Posterior vena cava (tissue), 2 donors: ENCODE measurements at regions not wholly inside any gene's neighbourhood (a gene's known extent, or its start where the extent isn't known, plus 50 kb on each side); places are given as distances from the start of the nearest gene placed in this dataset.

ENCODE experiments used
- DNase-seq: peaks from one replicate; pipeline ENCODE4 v3.0.0-alpha.2; 2020; ENCODE audit warnings: low spot score
- intact Hi-C, 2 donors: fragments of 100-400 bp; cut with DNase I; formaldehyde crosslinking; loops; one replicate each; pipeline versions ENCODE4 v1.14.1 to v1.14.2; 2022 to 2023
- donor health status: DM: yes; HTN: yes; CAD: no.
- donor health status: DM: yes; HTN: yes; CAD: no.

- intact Hi-C loops = no loop called here
- DNase-seq = no peak
Measured at GRCh38 chr5:144567421-144567780, 396.7 kb downstream of the KCTD16 start.

- no peak for DNase-seq
- intact Hi-C loops = no loop called here
Measured at GRCh38 chr5:144566747-144567420, 396.2 kb downstream of the KCTD16 start.

GRCh38 chr5:144549580-144549979 lies 378.9 kb downstream of the KCTD16 start:
- no peak for DNase-seq

GRCh38 chr5:144548936-144549335 lies 378.3 kb downstream of the KCTD16 start:
- DNase-seq = no peak
- intact Hi-C loops = no loop called here

More at GRCh38 chr5:144549580-144549979, 378.9 kb downstream of the KCTD16 start:
- intact Hi-C loops = no loop called here

- intact Hi-C loops = no loop called here
- no peak for DNase-seq
Measured at GRCh38 chr5:144547098-144547499, 376.4 kb downstream of the KCTD16 start.

GRCh38 chr5:144538845-144539244 lies 368.2 kb downstream of the KCTD16 start:
- intact Hi-C loops = no loop called here
- DNase-seq = no peak
